Germinal center (tissue), 1 donor: ENCODE measurements at regions not wholly inside any gene's neighbourhood (a gene's known extent, or its start where the extent isn't known, plus 50 kb on each side); places are given as distances from the start of the nearest gene placed in this dataset.

ENCODE experiments used
- DNase-seq: peaks from one replicate; pipeline ENCODE4 v3.0.0; 2012; ENCODE audit warnings: mixed read lengths, low spot score

DNA sequence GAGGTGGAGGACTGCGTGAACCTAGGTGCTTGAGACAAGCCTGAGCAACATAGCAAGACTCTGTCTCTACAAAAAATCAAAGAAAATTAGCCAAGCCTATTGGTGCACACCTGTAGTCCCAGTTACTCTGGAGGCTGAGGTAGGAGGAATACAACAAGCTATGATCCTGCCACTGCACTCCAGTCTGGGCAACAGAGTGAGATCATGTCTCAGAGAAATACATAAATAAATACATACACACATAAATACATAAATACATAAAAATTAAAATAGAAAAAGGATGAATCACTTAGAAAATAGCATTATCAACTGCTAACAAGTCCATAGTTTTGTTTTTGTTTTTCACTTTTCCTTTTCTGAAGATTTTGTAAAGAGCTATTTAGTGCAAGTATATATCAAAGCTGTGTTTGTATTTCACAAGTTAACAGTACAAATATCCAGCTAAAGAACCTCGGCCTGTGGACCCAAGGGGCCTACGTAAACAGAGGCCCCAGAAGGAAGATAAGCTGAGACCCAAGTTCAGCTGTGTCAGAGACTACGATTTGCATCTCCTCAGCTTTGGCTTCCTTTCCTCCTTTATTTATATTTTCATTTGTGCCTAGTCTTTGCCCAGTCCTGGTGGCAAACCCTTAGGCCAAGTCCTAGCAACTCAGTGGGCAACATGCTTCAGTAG is 67.1 kb upstream of the ROBO2 start:
- no peak for DNase-seq

DNA sequence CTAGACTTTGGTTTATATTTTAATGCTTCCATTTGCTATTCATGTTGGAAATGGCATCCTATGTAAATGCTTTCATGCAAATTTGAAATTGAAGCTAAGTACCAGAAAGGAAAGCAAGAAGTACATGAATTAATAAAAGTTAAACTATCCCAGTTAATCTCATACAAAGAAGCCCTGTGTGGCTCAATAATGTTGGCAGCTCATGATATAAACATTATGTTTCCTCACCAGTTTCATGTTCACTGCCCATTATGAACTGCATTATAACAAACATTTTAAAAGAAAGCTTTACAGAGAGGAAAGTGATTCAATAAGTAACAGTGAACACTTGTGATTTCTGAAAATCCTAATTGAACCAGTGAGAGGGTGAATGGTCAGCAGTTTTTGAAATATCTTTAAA is 62.9 kb upstream of the ROBO2 start:
- DNase-seq = no peak

GRCh38 chr3:76985645-76986044 is 54.3 kb upstream of the ROBO2 start:
- no peak for DNase-seq

DNA sequence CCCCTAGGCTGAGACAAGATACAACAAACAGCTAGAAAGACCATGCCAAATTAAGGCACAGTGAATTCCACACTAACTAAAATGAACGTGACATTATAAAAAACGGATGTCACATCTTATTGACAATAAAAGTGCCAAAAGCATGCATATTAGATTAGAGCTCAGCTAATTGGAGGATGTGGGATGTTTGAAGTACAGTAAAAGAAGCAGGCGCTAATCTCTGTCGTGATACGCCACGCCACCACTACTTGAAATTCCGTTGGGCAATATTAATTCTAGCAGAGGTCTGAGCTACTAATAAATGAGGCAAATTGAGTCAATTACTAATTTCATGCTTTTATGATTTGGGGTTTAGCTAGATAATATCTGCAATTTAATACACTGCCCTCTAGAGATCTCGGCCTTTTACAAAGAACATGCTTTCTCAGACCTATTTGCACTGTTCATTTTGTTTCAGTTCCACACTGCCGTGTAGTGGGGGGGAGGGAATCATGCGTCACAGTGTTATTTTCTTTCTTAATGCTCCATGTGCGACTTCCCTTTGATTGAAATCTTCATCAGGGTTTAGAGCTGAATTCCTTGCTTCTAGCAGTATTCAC is 52.9 kb upstream of the ROBO2 start:
- DNase-seq = no peak
